C4-2B (cell line): ENCODE measurements at regions not wholly inside any gene's neighbourhood (a gene's known extent, or its start where the extent isn't known, plus 50 kb on each side); places are given as distances from the start of the nearest gene placed in this dataset.

ENCODE experiments used
- H3K27ac ChIP-seq: fragments of 450-650 bp; 2 replicates; pipeline ENCODE4 v1.5.1; 2017
- CTCF ChIP-seq: fragments of 450-650 bp; conservative IDR thresholded peaks from 2 replicates; pipeline ENCODE4 v1.5.1; 2017; ENCODE audit warnings: mild to moderate bottlenecking
- ZFX ChIP-seq: fragments of 450-650 bp; IDR thresholded peaks from 2 replicates; pipeline ENCODE4 v1.6.1; 2017

- no peak overlapping the region for H3K27ac ChIP-seq
- no peak for TF ChIP-seq CTCF
- TF ChIP-seq ZFX, result no peak
These were observed 66.8 kb downstream of the CD24 start for GRCh38 chr6:106907754-106908153.

DNA sequence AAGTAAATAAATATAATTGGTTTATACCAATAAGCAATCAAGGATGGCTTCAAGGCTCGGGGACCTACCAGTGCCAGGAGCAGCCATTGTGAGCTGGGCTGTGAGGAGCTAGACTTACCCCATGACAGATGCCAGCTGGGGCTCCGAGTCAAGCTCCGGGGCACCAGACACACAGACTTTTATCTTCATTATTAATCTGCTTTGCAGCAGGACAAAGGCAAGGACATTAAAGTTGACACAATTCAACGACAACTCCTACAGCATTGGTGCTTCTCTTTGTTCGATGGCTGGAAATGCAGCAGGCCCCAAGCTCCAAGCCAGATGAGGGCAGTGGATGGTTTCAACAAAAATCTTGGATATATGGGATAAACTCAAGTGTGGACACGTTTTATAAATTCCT lies 68.3 kb downstream of the CD24 start:
- TF ChIP-seq ZFX, result no peak
- TF ChIP-seq CTCF, result no peak
- H3K27ac ChIP-seq, result no peak overlapping the region

DNA sequence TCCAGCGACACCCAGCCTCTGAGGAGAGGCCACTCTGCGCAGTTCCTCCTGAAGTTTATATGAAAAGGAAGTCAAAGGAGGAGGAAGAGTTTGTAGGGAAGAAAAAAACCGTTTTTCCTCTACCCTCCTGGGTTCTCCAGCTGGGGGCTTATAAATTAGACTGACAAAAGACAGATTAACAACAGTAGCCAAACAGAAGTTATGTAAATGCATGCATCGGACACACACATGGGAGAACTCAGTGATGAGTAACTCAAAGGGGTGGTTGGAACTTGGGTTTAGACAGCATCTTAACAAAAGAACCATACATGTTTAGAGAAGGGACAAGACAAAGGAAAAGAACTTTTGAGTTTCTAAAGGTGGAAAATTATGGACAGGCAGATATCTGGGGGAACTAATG lies 71.2 kb downstream of the CD24 start:
- no peak overlapping the region for H3K27ac ChIP-seq
- TF ChIP-seq ZFX (no peak), CTCF (no peak)

DNA sequence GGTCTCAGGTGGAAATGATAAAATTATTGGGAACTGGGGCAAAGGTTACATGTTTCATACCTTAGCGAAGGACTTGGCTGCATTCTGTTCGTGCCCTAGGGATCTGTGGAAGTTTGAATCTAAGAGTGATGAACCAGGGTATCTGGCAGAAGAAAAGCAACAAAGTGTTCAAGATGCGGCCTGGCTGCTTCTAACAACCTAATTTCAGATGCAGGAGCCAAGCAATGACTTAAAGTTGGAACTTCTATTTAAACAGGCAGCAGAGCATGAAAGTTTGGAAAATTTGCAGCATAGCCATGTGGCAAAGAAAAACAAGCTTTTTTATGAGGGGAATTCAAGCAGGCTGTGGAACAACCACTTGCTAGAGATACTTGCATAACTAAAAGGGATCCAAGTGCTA lies 73.5 kb downstream of the CD24 start:
- H3K27ac ChIP-seq, result no peak overlapping the region
- no peak for TF ChIP-seq ZFX
- TF ChIP-seq CTCF, result no peak

GRCh38 chr6:106899697-106900096 lies 74.8 kb downstream of the CD24 start:
- TF ChIP-seq CTCF (no peak), ZFX (no peak)
- no peak overlapping the region for H3K27ac ChIP-seq

- H3K27ac ChIP-seq, result no peak overlapping the region
- no peak for TF ChIP-seq CTCF
- no peak for TF ChIP-seq ZFX
These were observed 76.9 kb downstream of the CD24 start for GRCh38 chr6:106897580-106897979.

GRCh38 chr6:106895703-106896040 lies 78.9 kb downstream of the CD24 start:
- no peak overlapping the region for H3K27ac ChIP-seq
- no peak for TF ChIP-seq ZFX
- TF ChIP-seq CTCF, result no peak
